A549 (cell line): ENCODE measurements at regions not wholly inside any gene's neighbourhood (a gene's known extent, or its start where the extent isn't known, plus 50 kb on each side); places are given as distances from the start of the nearest gene placed in this dataset.
A peak's percentile ranks its signal among the peaks of the same experiment; 100 is the strongest.

Source experiments
- ATAC-seq, 2 experiments: fragments of 200-7000 bp in 1 of 2; fragments of >200 bp in 1 of 2; cut with Nextera tagmentation in 1 of 2; cut with Tn5 transposase in 1 of 2; 3 replicates each; pipeline versions ENCODE4 v1.8.0 to v1.9.1; 2018 to 2020; ENCODE audit warnings: mild to moderate bottlenecking in 1 of 2, moderate library complexity in 1 of 2
- CTCF ChIA-PET: fragments of 300-600 bp; sonication (Branson Sonifier 250); formaldehyde crosslinking; extraction: SDS; loops from one replicate; lab custom pipeline; 2021; ENCODE audit warnings: antibody characterized with exemption, inconsistent platforms; lab: Yijun Ruan, JAX
- POLR2A ChIA-PET: fragments of 350-600 bp; formaldehyde crosslinking; extraction: SDS; loops from one replicate; lab custom pipeline; 2021; ENCODE audit warnings: antibody characterized with exemption, inconsistent platforms; lab: Yijun Ruan, JAX
- DNase-seq, 2 experiments: peaks; one replicate each; pipeline versions ENCODE4 v3.0.0 to v3.0.0-alpha.2; 2011 to 2016; ENCODE audit warnings: low read depth in 1 of 2, low spot score in 1 of 2
- FAIRE-seq: peaks from 2 replicates; lab custom pipeline; 2011; peaks lifted over from hg19 to GRCh38; lab: Jason Lieb, UNC
- H3K27ac ChIP-seq, 2 experiments: fragments of >200 bp; sonication (Bioruptor Twin); formaldehyde crosslinking; 3 replicates each; pipeline ENCODE4 v1.5.1; 2016 to 2017
- H3K4me1 ChIP-seq: fragments of >200 bp; sonication (Bioruptor Twin); formaldehyde crosslinking; 3 replicates; pipeline ENCODE4 v1.6.1; 2016
- H3K4me2 ChIP-seq: fragments of >200 bp; sonication (Bioruptor Twin); formaldehyde crosslinking; 3 replicates; pipeline ENCODE4 v1.6.1; 2016
- H3K4me3 ChIP-seq: fragments of >200 bp; sonication (Bioruptor Twin); formaldehyde crosslinking; 3 replicates; pipeline ENCODE4 v1.5.1; 2016
- H3K9me3 ChIP-seq: fragments of >200 bp; sonication (Bioruptor Twin); formaldehyde crosslinking; 3 replicates; pipeline ENCODE4 v1.6.1; 2016
- CBX8 ChIP-seq: fragments of 200-600 bp; sonication (generic); IDR thresholded peaks from 2 replicates; pipeline ENCODE4 v1.6.1; 2016
- CHD2 ChIP-seq: fragments of 150-350 bp; IDR thresholded peaks from 2 replicates; pipeline ENCODE4 v1.6.1; 2014; ENCODE audit warnings: low read length; ENCODE audit not compliant: partially characterized antibody
- ESRRA ChIP-seq: fragments of 150-350 bp; IDR thresholded peaks from 2 replicates; pipeline ENCODE4 v1.6.1; 2014; ENCODE audit warnings: mild to moderate bottlenecking, low read length, borderline replicate concordance
- FOSB ChIP-seq: fragments of 250-450 bp; sonication (Bioruptor Pico); IDR thresholded peaks from 2 replicates; pipeline ENCODE4 v1.5.0; 2020; ENCODE audit warnings: mild to moderate bottlenecking, moderate library complexity
- FOSL2 ChIP-seq, 2 experiments: fragments of 450-650 bp in 1 of 2; fragments of >200 bp in 1 of 2; sonication (Bioruptor Twin) in 1 of 2; formaldehyde crosslinking; IDR thresholded peaks; 2 replicates each; pipeline versions ENCODE4 v1.5.0 to v1.6.1; 2016 to 2020; ENCODE audit warnings: mild to moderate bottlenecking in 1 of 2, moderate library complexity in 1 of 2
- GATA3 ChIP-seq: IDR thresholded peaks from 2 replicates; pipeline ENCODE4 v1.6.1; 2012; ENCODE audit warnings: borderline replicate concordance
- HEYL ChIP-seq: fragments of 250-450 bp; sonication (Bioruptor Pico); IDR thresholded peaks from 2 replicates; pipeline ENCODE4 v1.8.0; 2021; ENCODE audit warnings: mild to moderate bottlenecking, moderate library complexity
- HOXA7 ChIP-seq: fragments of 250-450 bp; sonication (Bioruptor Pico); IDR thresholded peaks from 2 replicates; pipeline ENCODE4 v1.5.0; 2020; ENCODE audit warnings: mild to moderate bottlenecking, moderate library complexity
- JUN ChIP-seq, 2 experiments: fragments of >200 bp; sonication (Bioruptor Twin); formaldehyde crosslinking; IDR thresholded peaks; 2 replicates in 1 of 2; 3 replicates in 1 of 2; pipeline ENCODE4 v1.6.1; 2016 to 2017
- JUNB ChIP-seq: fragments of >200 bp; sonication (Bioruptor Twin); formaldehyde crosslinking; IDR thresholded peaks from 2 replicates; pipeline ENCODE4 v1.6.1; 2016
- KDM1A ChIP-seq: fragments of 200-600 bp; sonication (generic); IDR thresholded peaks from 2 replicates; pipeline ENCODE4 v1.6.1; 2016; ENCODE audit warnings: low read depth, mild to moderate bottlenecking
- MYC ChIP-seq: IDR thresholded peaks from 2 replicates; pipeline ENCODE4 v1.6.1; 2012; ENCODE audit warnings: mild to moderate bottlenecking, inconsistent platforms, low read length, improper control_type of control experiment, borderline replicate concordance
- NFE2L2 ChIP-seq: fragments of 150-350 bp; conservative IDR thresholded peaks from 2 replicates; pipeline ENCODE4 v1.6.1; 2014; ENCODE audit warnings: low read length
- SMC3 ChIP-seq: fragments of >200 bp; sonication (Bioruptor Twin); formaldehyde crosslinking; IDR thresholded peaks from 3 replicates; pipeline ENCODE4 v1.6.1; 2018; ENCODE audit warnings: inconsistent platforms
- SREBF2 ChIP-seq: fragments of 450-650 bp; IDR thresholded peaks from 2 replicates; pipeline ENCODE4 v1.6.1; 2014; ENCODE audit warnings: mild to moderate bottlenecking, moderate library complexity
- ZFP36 ChIP-seq: fragments of 450-650 bp; IDR thresholded peaks from 2 replicates; pipeline ENCODE4 v1.6.1; 2014; ENCODE audit warnings: borderline replicate concordance; ENCODE audit not compliant: partially characterized antibody
- WGBS: methylation state at CpG from one replicate; pipeline ENCODE4 v1.1.6; 2017; ENCODE audit errors: missing lambda C conversion rate; 5-methylcytosine and 5-hydroxymethylcytosine counted together
- TF ChIP-seq, protein P1 (sequence below): fragments of 200-600 bp; sonication (generic); IDR thresholded peaks from 2 replicates; pipeline ENCODE4 v1.6.1; 2016; ENCODE audit warnings: antibody characterized with exemption, mild to moderate bottlenecking, moderate library complexity
- TF ChIP-seq, protein P2 (sequence below): IDR thresholded peaks from 2 replicates; pipeline ENCODE4 v1.6.1; 2012; ENCODE audit warnings: low read depth, borderline replicate concordance

DNA sequence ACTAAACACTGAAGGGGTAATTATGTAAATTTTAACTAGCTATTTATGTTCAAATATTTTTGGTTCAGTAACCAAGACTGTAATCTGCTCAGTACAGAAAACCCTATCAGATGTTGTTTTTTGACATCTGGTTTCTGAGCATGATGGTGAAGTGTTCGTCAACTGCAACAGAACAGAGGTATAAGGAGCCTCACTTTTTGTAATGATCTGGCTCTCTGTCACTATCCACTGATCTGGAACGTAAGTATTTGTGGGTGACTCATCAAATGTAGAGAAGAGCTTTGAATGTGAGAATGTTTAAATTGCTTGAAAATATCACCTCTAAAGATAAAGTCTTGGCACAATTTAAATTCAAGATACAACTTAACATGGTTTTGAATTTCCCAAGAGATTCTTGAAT, 213.6 kb upstream of the FAM98A start:
- Histone ChIP-seq H3K9me3 (no peaks in the 10 kb centered on the region), H3K4me2 (no peak overlapping the region), H3K4me1 (no peaks in the 10 kb centered on the region), H3K27ac (no peak overlapping the region), H3K4me3 (no peak overlapping the region)
- DNase-seq: no peak
- no peak for FAIRE-seq
- WGBS: 14% methylated on average over 2 of the region's 2 CpGs
- POLR2A ChIA-PET: no interaction called here
- CTCF ChIA-PET: no interaction called here
- TF ChIP-seq FOSL2 (IDR thresholded peaks at IDR 0.05): no peak
- TF ChIP-seq FOSL2 (CRISPR knock-in tag; IDR thresholded peaks at IDR 0.05): peak; percentile 50
- TF ChIP-seq, protein P1, sequence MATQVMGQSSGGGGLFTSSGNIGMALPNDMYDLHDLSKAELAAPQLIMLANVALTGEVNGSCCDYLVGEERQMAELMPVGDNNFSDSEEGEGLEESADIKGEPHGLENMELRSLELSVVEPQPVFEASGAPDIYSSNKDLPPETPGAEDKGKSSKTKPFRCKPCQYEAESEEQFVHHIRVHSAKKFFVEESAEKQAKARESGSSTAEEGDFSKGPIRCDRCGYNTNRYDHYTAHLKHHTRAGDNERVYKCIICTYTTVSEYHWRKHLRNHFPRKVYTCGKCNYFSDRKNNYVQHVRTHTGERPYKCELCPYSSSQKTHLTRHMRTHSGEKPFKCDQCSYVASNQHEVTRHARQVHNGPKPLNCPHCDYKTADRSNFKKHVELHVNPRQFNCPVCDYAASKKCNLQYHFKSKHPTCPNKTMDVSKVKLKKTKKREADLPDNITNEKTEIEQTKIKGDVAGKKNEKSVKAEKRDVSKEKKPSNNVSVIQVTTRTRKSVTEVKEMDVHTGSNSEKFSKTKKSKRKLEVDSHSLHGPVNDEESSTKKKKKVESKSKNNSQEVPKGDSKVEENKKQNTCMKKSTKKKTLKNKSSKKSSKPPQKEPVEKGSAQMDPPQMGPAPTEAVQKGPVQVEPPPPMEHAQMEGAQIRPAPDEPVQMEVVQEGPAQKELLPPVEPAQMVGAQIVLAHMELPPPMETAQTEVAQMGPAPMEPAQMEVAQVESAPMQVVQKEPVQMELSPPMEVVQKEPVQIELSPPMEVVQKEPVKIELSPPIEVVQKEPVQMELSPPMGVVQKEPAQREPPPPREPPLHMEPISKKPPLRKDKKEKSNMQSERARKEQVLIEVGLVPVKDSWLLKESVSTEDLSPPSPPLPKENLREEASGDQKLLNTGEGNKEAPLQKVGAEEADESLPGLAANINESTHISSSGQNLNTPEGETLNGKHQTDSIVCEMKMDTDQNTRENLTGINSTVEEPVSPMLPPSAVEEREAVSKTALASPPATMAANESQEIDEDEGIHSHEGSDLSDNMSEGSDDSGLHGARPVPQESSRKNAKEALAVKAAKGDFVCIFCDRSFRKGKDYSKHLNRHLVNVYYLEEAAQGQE: no peak
- ATAC-seq: no peak

DNA sequence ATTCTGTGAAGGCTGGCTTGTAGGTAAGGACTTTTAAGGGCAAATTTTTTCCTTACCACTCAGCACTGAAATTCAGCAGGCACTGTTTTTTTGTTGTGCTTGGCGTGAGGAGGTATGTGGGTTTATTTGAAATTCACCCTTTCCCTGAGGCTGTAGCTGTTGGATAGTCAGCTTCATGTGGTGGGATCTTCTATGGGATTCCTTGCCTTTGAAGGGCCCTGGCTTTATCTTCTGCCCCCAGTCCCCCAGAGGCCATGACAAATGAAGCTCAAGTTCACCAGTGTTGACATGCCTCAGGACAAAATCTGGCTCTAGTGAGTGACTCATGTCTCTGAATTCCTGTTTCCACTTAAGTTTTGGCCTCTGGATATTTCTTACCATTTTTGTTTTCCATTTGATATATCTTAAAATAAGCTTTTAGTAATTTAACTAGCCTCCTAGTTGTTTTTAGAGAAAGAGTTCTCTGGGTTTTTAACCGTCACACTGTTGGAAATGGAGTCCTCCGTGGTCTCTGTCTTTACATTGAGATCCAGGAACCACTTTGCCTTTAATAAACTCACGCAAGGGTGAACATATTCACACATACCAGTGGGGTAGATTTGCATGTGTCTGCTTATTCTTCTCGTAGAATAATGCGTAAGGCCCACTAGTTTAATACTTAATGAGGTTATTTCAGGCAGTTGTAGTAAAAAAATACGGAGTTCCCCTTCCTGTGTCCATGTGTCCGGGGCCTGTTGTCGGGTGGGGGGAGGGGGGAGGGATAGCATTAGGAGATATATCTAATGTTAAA, 211.1 kb upstream of the FAM98A start:
- Histone ChIP-seq H3K4me2 (no peak overlapping the region), H3K9me3 (no peaks in the 10 kb centered on the region), H3K27ac (no peak overlapping the region), H3K4me3 (no peak overlapping the region)
- WGBS: 45% methylated on average over 9 of the region's 9 CpGs
- CTCF ChIA-PET: no interaction called here
- TF ChIP-seq MYC (no peak), SREBF2 (no peak), HOXA7 (CRISPR knock-in tag) (no peak), FOSB (CRISPR knock-in tag) (no peak)
- TF ChIP-seq, all 56 proteins: peak for 0
- FAIRE-seq (no peak), DNase-seq (no peak), ATAC-seq (no peak)
- POLR2A ChIA-PET: no interaction called here
- H3K4me1 ChIP-seq: no peaks in the 10 kb centered on the region

DNA sequence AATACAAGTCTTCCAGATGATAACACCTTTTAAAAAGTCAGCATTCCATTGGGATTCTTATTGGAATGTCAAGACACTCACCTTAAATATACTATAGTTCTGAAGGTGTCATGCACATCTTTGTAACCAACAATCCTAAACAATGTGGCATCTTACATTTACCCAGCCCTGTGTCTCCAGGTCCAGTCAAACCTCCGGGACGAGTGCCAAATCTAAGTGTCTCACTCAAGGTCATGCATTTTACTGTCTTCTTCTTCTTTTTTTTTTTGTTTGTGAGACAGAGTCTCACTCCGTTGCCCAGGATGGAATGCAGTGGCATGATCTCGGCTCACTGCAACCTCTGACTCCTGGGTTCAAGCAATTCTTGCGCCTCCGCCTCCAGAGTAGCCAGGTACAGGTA, 206.9 kb upstream of the FAM98A start:
- no peak for ATAC-seq
- ChIA-PET POLR2A (no interaction called here), CTCF (interaction anchor here (0.7 kb wide), 1 partner anchor 145 kb away, joined by 3 read pairs; no protein-coding TSS in a partner anchor)
- FAIRE-seq: no peak
- no peak for DNase-seq
- TF ChIP-seq CHD2 (no peak), JUNB (no peak), SMC3 (no peak)
- Histone ChIP-seq H3K27ac (no peak overlapping the region), H3K4me1 (no peaks in the 10 kb centered on the region), H3K4me2 (no peak overlapping the region), H3K4me3 (no peak overlapping the region), H3K9me3 (no peaks in the 10 kb centered on the region)
- WGBS: 34% methylated on average over 6 of the region's 6 CpGs

DNA sequence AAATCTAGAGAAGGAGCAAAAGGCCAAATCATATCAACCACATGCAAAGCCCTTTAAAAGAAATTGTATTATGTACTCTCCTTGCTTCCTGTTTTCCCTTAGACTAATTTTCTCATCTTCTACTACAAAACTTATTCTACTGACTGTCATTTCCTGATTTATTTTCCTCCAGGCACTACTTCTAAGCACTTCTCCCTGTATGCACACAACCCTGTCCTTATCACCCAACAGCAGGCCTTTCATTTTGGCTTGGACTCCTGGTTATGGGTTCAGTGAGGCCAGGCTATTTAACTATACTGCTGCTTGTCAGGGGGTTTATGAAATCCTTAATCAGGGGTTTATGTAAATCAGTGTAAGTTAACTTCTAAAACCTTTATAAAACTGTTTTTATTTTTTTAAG, 205.1 kb upstream of the FAM98A start:
- ChIA-PET POLR2A (no interaction called here), CTCF (no interaction called here)
- no peak for FAIRE-seq
- no peak for ATAC-seq
- Histone ChIP-seq H3K4me3 (no peak overlapping the region), H3K4me2 (no peak overlapping the region), H3K4me1 (no peaks in the 10 kb centered on the region), H3K9me3 (no peaks in the 10 kb centered on the region), H3K27ac (no peak overlapping the region)
- DNase-seq: no peak
- no peak for TF ChIP-seq JUN (IDR thresholded peaks at IDR 0.05)
- no peak for TF ChIP-seq HEYL
- TF ChIP-seq CBX8: no peak
- TF ChIP-seq, protein P2, sequence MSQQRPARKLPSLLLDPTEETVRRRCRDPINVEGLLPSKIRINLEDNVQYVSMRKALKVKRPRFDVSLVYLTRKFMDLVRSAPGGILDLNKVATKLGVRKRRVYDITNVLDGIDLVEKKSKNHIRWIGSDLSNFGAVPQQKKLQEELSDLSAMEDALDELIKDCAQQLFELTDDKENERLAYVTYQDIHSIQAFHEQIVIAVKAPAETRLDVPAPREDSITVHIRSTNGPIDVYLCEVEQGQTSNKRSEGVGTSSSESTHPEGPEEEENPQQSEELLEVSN: no peak
- TF ChIP-seq GATA3: no peak
- no peak for TF ChIP-seq ZFP36
- no peak for TF ChIP-seq ESRRA
- TF ChIP-seq NFE2L2: no peak
- TF ChIP-seq KDM1A: no peak
